CD4-positive, alpha-beta T cell treated with Interleukin-17A for 4 hours (primary cell): ENCODE measurements at regions not wholly inside any gene's neighbourhood (a gene's known extent, or its start where the extent isn't known, plus 50 kb on each side); places are given as distances from the start of the nearest gene placed in this dataset.

Source experiments
- DNase-seq: peaks from one replicate; pipeline ENCODE4 v3.0.0-alpha.2; 2020; ENCODE audit warnings: mixed read lengths

GRCh38 chr6:144582939-144583613 is 297.9 kb downstream of the UTRN start:
- DNase-seq: peak; percentile 33

GRCh38 chr6:144583614-144583954 is 298.4 kb downstream of the UTRN start:
- no peak for DNase-seq

- DNase-seq: peak; percentile 11
Observed at GRCh38 chr6:144585217-144585814, 300.2 kb downstream of the UTRN start.

- DNase-seq: no peak
Observed at GRCh38 chr6:144586986-144587385, 301.9 kb downstream of the UTRN start.

- DNase-seq: no peak
Observed at GRCh38 chr6:144588697-144589325, 303.7 kb downstream of the UTRN start.

GRCh38 chr6:144590532-144590931 is 305.4 kb downstream of the UTRN start:
- no peak for DNase-seq

GRCh38 chr6:144593392-144593791 is 308.3 kb downstream of the UTRN start:
- DNase-seq: no peak

GRCh38 chr6:144594585-144594984 is 309.4 kb downstream of the UTRN start:
- DNase-seq: no peak

- DNase-seq: no peak
Observed at GRCh38 chr6:144595266-144595665, 310.1 kb downstream of the UTRN start.

GRCh38 chr6:144597511-144597910 is 312.4 kb downstream of the UTRN start:
- DNase-seq: no peak

- no peak for DNase-seq
Observed at GRCh38 chr6:144599615-144600014, 314.5 kb downstream of the UTRN start.

GRCh38 chr6:144601221-144601620 is 316.1 kb downstream of the UTRN start:
- DNase-seq: no peak

GRCh38 chr6:144602523-144603180 is 317.5 kb downstream of the UTRN start:
- peak; percentile 25 for DNase-seq

GRCh38 chr6:144606083-144606482 is 320.9 kb downstream of the UTRN start:
- no peak for DNase-seq

- no peak for DNase-seq
Observed at GRCh38 chr6:144607998-144608735, 323.0 kb downstream of the UTRN start.

- no peak for DNase-seq
Observed at GRCh38 chr6:144612811-144613210, 327.7 kb downstream of the UTRN start.

GRCh38 chr6:144613859-144614258 is 328.7 kb downstream of the UTRN start:
- DNase-seq: no peak

GRCh38 chr6:144615870-144616269 is 330.7 kb downstream of the UTRN start:
- DNase-seq: no peak

- no peak for DNase-seq
Observed at GRCh38 chr6:144617191-144617590, 332.1 kb downstream of the UTRN start.

- DNase-seq: no peak
Observed at GRCh38 chr6:144617708-144618107, 332.6 kb downstream of the UTRN start.

- DNase-seq: no peak
Observed at GRCh38 chr6:144619966-144620365, 334.8 kb downstream of the UTRN start.

- DNase-seq: no peak
Observed at GRCh38 chr6:144621332-144621731, 336.2 kb downstream of the UTRN start.

- no peak for DNase-seq
Observed at GRCh38 chr6:144624246-144624645, 339.1 kb downstream of the UTRN start.
